Thoracic aorta (tissue), 2 donors: ENCODE measurements at regions not wholly inside any gene's neighbourhood (a gene's known extent, or its start where the extent isn't known, plus 50 kb on each side); places are given as distances from the start of the nearest gene placed in this dataset.

ENCODE experiments used
- ATAC-seq: fragments of 150-250 bp; one replicate; pipeline ENCODE4 v1.8.0; 2017; ENCODE audit warnings: low read depth; ENCODE audit not compliant: insufficient number of reproducible peaks, low FRiP score
- DNase-seq: peaks from one replicate; pipeline ENCODE4 v3.0.0-alpha.2; 2020; ENCODE audit warnings: low spot score
- H3K27ac ChIP-seq, 2 donors: fragments of 200-600 bp; sonication (generic); 1 replicate in 1 of 2; 2 replicates in 1 of 2; pipeline ENCODE4 v1.5.1; 2016; ENCODE audit warnings: mild to moderate bottlenecking in 2 of 2, moderate library complexity in 2 of 2
- H3K27me3 ChIP-seq: fragments of 200-600 bp; sonication (generic); replicated peaks from 2 replicates; pipeline ENCODE4 v1.6.0; 2016; ENCODE audit warnings: mild to moderate bottlenecking; ENCODE audit not compliant: insufficient read depth
- H3K36me3 ChIP-seq: fragments of 200-600 bp; sonication (generic); one replicate; pipeline ENCODE4 v1.5.1; 2016
- H3K4me1 ChIP-seq, 2 donors: fragments of 200-600 bp; sonication (generic); 1 replicate in 1 of 2; 2 replicates in 1 of 2; pipeline versions ENCODE4 v1.5.1 to v1.6.0; 2016; ENCODE audit warnings: low read depth in 2 of 2, mild to moderate bottlenecking in 1 of 2; ENCODE audit not compliant: control insufficient read depth in 1 of 2
- H3K4me3 ChIP-seq: fragments of 200-600 bp; sonication (generic); 2 replicates; pipeline ENCODE4 v1.5.1; 2016; ENCODE audit warnings: mild to moderate bottlenecking
- H3K9me3 ChIP-seq: fragments of 200-600 bp; sonication (generic); 2 replicates; pipeline ENCODE4 v1.5.1; 2016
- CTCF ChIP-seq: fragments of 200-600 bp; sonication (generic); IDR thresholded peaks from one replicate; pipeline ENCODE4 v1.5.1; 2019; ENCODE audit warnings: antibody characterized with exemption

- Histone ChIP-seq H3K4me1 (no peaks in the 10 kb centered on the region), H3K4me3 (no peak overlapping the region), H3K27ac (no peak overlapping the region), H3K36me3 (no peaks in the 10 kb centered on the region), H3K9me3 (no peaks in the 10 kb centered on the region), H3K27me3 (no peaks in the 10 kb centered on the region)
- ATAC-seq (no peak), DNase-seq (no peak)
- no peak for TF ChIP-seq CTCF
Observed at GRCh38 chr3:41060106-41060505, 139.2 kb upstream of the CTNNB1 start.

GRCh38 chr3:41064070-41064469 is 135.2 kb upstream of the CTNNB1 start:
- no peak overlapping the region for H3K4me3 ChIP-seq
- H3K27me3 ChIP-seq = no peaks in the 10 kb centered on the region
- ATAC-seq (no peak), DNase-seq (no peak)
- H3K4me1 ChIP-seq = no peaks in the 10 kb centered on the region
- H3K36me3 ChIP-seq = no peaks in the 10 kb centered on the region
- H3K9me3 ChIP-seq = no peaks in the 10 kb centered on the region
- TF ChIP-seq CTCF = no peak
- no peak overlapping the region for H3K27ac ChIP-seq

- DNase-seq (no peak), ATAC-seq (no peak)
- no peak overlapping the region for H3K4me3 ChIP-seq
Observed at GRCh38 chr3:41064526-41064925, 134.8 kb upstream of the CTNNB1 start.

DNA sequence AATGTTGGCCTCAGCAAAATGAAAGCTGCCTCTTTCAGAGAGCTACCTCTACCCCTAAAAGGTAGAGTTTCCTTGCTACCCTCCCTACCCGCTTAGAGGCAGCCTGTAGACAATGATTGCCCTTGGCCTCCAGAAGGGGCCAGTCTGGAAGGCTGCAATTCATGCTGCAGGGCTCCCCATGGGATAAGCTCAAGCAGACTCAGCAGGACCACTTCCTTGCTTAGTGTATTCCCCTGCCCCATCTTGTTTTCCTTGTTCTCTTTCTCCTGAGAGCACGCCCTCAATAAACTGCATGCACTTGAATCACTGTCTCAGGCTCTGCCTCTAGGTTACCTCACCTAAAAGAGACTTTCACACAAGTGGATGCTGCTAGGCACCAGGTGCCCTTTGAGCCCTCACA is 134.0 kb upstream of the CTNNB1 start:
- Histone ChIP-seq H3K4me3 (no peak overlapping the region), H3K36me3 (no peaks in the 10 kb centered on the region), H3K27me3 (no peaks in the 10 kb centered on the region), H3K4me1 (no peaks in the 10 kb centered on the region), H3K27ac (no peak overlapping the region), H3K9me3 (no peaks in the 10 kb centered on the region)
- DNase-seq (no peak), ATAC-seq (no peak)
- no peak for TF ChIP-seq CTCF

More at GRCh38 chr3:41064526-41064925, 134.8 kb upstream of the CTNNB1 start:
- Histone ChIP-seq H3K27ac (no peak overlapping the region), H3K36me3 (no peaks in the 10 kb centered on the region), H3K9me3 (no peaks in the 10 kb centered on the region), H3K27me3 (no peaks in the 10 kb centered on the region), H3K4me1 (no peaks in the 10 kb centered on the region)
- no peak for TF ChIP-seq CTCF

DNA sequence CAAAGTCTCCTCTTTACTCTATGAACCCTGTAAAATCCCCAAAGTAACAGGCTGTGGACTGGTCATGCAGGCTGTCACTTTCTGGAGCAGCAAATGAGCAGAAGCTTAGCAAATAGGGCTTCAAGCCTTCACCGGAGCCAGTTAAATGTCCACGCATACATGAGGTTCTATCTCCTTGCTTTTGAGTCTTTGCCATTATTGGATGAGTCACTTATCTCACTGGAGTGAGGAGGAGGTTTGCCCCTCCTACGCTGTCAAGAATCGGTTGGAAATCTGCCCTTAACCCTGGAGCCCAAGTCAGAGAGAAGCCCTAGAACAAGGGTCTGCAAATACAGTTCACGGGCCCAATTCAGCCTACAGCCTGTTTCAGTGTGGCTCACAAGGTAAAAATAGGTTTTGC is 126.1 kb upstream of the CTNNB1 start:
- Histone ChIP-seq H3K4me1 (no peaks in the 10 kb centered on the region), H3K27me3 (no peaks in the 10 kb centered on the region), H3K4me3 (no peak overlapping the region), H3K36me3 (no peaks in the 10 kb centered on the region), H3K9me3 (no peaks in the 10 kb centered on the region), H3K27ac (no peak overlapping the region)
- TF ChIP-seq CTCF = no peak
- DNase-seq (no peak), ATAC-seq (no peak)
